ENCODE measurements at regions not wholly inside any gene's neighbourhood (a gene's known extent, or its start where the extent isn't known, plus 50 kb on each side); places are given as distances from the start of the nearest gene placed in this dataset.
A peak's percentile ranks its signal among the peaks of the same experiment; 100 is the strongest.

DNA sequence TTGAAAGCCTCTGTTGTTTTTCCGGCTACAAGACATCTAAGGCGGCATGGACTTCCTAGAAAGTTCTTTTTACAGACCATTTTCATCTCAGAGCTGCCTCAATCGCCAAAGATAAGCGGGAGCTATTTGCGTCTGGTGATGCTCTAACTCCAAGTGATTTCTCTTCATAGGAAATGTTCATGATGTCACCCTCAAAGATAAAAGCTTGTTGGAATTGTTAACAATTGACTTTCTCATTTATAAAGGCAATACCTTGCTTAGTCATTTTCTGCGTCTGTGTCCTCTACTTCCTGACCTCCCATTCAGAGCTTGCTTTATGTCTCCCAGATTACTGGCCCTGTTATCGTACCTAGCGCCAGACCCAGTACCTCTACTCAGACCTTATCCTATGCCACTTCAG is 259.0 kb upstream of the G2E3 start:
- DNase-seq (ENCODE audit: low read depth): no peak

DNA sequence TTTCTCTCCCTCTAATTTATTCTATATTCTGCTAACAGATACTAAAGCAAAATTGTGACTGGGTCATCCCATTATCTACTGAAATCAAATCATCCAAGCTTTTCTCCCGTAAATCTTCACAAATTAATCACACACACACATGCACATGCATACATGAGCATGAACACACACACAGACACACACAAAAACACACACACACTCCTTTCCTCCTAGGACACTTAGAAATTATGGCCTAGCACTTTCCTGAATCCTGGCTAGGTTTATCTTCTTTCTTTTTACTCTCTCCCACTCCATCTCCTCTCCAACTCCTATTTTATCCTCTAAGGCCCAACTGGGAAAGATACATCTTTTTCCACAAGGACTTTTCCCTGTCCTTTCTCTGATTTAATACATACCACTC is 255.6 kb upstream of the G2E3 start:
- no peak for DNase-seq (ENCODE audit: low read depth)

DNA sequence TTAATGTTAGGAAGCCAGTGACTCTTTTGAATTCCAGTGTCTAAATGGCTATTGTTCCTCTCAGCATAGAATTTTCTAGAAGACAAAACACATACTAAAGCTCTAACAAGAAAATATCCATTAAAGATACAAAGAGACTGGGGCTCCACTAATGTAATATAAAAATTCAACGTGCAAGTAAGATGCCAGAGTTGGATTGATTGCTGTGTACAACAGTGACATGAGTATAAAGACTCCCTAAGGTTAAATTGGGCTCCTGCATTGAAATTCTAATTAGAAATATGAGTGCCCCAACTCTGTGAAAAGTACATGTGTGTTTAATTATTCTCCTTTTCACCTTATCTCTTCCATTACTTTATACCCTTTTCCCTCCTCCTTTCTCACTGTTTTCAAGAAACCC is 253.6 kb upstream of the G2E3 start:
- DNase-seq (ENCODE audit: low read depth): no peak

DNA sequence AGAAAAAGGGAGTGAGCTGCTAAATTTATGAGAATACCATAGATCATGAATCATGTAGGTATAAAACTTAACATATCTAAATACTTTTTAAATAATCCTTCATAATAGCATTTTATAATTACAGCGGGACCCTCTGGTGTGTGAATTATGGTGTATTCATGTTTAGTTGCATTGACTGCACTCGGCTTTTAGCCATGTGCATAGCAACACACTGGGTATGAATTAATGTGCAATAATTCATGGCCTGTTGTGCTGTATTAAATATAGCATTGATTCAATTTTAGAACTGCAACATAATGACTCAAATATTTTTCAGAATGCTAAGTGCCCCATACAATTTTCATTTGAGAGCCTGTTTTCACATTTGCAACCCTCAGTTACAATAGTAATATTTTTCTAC is 249.6 kb upstream of the G2E3 start:
- no peak for DNase-seq (ENCODE audit: low read depth)

DNA sequence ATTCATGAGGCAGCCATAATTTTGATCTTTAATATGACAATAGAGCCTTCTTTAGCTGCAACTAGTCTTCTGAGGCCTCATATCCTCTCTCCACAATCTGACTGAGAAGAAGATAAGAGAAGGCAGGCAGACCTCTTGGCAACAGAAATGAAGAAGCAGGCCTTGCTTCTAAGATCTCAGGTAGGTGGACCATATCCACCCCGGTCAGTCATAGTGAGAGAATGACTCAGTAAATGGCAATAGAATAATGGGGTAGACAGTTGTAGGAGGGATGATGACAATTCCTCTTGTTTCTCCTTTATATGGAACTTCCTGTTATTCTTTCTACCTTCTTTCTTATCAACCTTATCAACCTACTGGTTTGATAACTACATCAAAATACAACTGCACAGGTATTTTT is 246.7 kb upstream of the G2E3 start:
- no peak for DNase-seq (ENCODE audit: low read depth)

DNA sequence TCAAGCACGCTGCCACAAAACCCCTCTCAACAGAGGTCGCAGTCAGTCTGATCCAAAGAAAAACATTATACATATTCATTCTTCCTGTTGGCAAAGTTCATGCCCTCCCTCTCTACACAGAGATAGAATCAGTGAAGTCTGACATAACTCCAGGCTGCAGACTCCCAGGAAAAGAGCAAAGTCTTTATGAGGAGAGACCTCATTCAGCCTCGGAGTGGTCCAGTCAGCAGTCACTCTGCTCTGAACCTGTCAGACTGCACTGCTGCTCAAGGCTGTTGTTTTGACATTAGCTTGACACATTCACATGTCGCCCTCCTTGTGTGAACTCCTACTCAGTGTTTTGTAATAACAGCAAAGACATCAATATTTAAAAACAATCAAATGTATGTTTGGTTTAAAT is 241.2 kb upstream of the G2E3 start:
- no peak for DNase-seq (ENCODE audit: low read depth)

DNA sequence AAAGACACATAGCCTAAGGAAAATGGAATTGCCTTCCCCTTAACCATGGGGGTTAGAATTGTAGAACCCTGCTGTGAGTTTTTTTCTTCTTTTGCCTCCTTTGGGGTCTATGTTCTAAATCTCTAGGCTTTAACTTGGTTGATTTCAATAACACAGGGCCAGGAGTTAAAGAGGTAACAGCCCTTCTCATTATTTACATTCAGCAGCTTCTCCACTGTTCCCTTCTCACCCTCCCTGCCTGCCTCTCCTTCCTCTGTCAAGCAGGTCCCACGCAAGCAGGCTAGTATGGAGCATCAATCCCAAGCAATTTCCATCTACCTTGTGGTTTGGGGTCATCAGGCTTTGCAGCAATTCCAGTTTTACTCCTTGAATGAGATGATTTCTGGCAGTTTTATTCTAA is 236.1 kb upstream of the G2E3 start:
- DNase-seq (ENCODE audit: low read depth): no peak

DNA sequence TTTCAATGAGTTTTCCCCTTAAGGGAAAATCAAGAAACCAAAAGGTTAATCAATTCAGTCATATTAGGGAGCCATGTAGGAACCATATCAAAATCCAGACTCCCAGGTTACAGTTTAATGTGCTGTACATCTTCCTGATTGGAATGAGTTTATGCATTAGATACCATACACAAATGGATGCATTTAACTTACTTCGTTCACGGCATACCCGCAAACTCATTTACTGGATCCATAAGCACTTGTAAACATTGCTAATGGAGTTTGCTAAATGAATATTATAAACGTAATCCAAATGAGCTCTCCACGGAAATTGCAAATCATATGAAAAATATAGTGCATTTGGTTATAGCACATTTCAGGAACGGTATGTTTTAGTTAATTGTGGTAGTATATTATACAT is 228.9 kb upstream of the G2E3 start:
- no peak for DNase-seq (ENCODE audit: low read depth)

DNA sequence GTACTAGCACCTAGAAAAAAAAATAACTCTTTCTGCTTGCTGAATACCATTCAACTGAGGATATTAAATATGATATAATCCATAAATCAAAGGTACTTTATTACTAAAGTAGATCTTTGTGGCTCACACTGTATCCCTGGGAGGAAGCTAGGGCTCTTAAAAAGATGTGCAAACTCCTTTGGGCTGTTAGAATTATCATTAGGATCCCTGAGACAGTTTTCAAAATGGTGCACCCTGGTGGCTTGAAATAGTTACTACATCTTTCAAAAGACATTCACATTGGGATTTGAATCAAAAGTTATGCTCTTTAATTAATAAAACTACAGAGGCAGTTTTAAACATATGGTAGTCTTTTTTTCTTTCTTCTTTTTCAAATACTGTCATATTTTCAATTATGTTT is 228.5 kb upstream of the G2E3 start:
- no peak for DNase-seq (ENCODE audit: low read depth)

DNA sequence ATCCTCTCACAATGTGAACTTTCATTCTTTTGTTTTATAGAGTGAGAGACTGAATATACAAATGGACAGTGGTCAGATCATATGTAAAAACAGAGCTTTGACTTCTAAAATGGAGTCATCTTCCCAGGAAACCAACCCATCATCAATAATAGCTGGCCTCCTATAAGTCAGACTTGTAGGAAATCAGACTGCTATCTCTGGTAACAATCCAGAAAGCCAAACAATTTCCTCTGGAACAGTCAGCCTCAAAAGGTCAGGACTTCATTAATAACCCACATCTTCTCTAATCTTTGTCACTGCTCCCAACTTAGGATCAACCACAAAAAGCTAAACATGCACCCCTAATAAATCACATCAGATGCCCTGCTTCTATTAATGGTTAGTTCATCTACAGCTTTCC is 227.9 kb upstream of the G2E3 start:
- no peak for DNase-seq (ENCODE audit: low read depth)

DNA sequence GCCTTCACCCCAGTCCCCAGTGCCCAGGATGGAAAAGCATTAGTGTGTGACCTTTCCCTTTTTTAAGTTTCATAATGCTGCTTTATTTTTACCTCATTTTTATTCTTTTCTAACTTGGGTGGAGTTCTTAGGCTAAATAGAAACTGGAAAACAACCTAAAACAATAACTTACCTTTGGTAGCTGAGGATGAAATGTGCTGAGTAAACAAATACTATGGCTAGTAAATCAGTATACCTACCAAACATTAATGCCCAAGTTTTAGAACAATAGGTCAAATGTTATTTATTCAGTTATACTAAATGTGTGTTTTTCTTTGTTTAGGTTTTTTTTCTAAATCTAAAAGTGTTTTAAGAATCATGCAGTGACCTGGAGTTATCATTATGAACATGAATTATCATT is 226.6 kb upstream of the G2E3 start:
- no peak for DNase-seq (ENCODE audit: low read depth)

DNA sequence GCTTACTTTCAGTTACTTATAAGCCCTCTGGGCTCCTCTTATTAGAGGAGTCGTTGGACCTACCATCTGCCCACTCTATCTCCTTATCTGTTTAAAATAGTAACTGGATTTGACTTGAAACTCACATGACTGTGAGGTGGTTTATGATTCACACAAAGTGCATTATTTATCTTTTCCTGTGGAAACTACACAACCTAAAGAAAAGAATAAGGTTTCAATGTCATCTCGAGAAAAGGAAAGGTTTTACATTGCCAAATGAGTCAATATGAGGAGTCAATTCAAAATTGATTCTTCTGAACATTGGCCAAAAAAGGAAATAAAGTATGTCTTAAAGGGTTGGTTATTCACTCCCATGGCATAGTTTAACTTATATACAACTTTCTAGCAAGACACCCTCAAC is 225.0 kb upstream of the G2E3 start:
- no peak for DNase-seq (ENCODE audit: low read depth)

DNA sequence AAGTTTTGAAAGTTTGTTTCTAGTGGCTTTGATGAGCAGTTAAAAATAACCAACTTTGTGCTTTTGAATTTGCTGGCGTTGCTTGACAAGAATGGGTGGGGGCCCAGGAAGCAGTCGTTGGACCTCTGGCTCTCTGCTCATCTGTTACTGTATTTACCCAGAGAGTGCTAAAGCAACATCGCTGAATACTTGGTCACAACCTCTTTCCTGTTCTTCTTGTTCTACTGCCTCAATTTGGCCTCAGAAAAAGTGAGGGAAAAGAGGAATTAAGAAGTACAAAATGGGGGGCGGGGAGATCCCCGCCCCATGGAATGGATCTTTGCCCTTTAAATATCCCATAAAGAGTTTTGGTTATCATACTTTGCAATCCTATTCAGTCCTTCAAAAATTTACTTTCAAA is 221.5 kb upstream of the G2E3 start:
- DNase-seq (ENCODE audit: low read depth): no peak

DNA sequence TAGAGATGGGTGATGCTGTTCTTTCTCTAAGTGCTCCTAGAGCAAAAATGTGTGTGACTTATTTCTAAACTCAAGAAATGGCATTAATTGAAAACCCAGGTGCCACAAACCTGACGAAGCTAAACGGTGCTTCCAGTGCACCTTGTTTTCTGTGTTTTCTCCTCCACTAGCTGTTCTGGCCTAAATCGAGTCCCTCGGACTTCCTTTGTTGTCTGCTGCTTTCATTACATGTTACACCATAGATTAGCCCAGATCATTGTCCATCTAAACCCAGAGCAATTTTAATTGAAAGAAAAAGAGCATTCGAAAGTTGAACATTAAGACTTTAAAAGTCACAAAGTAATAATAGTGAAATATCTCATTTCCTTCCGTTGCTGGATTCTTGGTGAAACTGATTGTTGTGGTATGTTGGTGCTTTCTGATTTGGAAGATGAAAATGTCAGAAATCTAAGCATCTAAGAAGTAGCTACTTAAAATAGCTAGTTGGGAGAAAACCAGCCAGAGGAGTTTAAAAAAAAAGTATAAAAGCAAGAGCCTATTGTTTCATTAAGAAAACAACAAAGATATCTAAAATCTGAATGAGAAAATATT is 219.6 kb upstream of the G2E3 start:
- DNase-seq (ENCODE audit: low read depth): no peak

DNA sequence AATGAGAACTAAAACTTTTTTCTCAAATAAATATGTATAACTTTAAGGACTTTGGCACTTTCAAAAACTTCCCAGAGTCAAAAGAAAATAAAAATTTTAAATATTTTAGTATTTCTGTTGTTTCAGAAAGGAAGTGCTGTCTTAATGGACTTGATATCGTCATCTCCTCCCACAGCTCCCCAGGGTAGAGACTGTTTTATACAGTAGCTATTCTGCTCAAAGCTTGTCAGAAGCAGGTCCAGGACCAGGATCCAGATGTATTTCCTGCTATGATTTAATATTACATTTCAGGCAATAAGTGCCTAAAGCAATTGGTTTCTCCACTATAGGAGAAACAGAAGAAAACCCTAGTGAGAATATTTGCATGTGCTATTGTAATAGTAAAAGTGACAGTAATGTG is 218.5 kb upstream of the G2E3 start:
- no peak for DNase-seq (ENCODE audit: low read depth)

DNA sequence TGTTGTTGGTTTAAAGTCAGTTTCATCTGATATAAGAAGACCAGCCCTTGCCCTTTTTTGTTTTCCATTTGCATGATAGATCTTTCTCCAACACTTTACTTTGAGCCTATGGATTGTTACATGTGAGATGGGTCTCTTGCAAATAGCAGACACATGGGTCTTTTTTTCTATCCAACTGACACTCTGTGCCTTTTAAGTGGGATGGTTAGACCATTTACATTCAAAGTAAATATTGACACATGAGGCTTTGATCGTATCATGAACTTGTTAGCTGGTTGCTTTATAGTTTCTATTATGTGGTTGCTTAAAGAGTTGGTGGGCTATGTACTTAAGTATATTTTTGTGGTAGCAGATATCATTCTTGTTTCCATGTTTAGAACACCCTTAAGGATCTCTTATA is 213.4 kb upstream of the G2E3 start:
- no peak for DNase-seq (ENCODE audit: low read depth)

DNA sequence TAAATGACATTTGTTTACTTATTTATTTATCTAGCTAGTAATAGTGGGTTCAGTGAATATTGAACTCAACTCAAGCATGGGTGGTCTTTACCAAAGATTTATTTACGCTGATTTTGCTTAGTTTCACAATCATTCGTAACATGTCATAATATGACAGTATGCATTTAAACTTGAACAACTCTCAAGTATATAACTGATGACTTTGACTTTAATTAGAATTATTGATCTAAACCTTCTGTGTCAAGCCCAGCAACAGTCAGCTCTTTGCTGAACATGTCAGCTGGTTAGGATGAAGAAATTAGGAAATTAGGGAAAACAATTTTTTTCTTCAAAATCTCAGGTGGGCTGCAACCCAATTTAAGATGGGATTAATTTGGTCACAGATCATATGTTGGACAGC is 210.5 kb upstream of the G2E3 start:
- DNase-seq (ENCODE audit: low read depth): no peak

DNA sequence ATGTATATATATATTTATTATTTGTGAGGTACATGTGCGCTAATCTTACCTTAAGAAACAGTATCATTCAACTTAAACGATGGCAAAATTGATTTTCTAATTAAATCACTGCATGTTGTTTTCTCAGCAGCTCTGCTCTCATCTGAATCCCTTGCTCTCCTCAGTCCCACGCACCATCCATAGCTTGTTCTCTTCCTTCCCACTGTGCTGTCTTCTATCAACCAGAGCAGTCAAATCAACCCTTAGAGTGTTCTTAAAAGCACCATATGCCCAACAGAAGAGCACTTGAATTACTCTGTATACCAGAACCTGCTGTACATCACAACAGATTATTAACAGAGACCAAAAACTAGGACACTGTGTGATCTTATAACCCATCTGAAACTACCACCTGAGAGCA is 209.4 kb upstream of the G2E3 start:
- no peak for DNase-seq (ENCODE audit: low read depth)

DNA sequence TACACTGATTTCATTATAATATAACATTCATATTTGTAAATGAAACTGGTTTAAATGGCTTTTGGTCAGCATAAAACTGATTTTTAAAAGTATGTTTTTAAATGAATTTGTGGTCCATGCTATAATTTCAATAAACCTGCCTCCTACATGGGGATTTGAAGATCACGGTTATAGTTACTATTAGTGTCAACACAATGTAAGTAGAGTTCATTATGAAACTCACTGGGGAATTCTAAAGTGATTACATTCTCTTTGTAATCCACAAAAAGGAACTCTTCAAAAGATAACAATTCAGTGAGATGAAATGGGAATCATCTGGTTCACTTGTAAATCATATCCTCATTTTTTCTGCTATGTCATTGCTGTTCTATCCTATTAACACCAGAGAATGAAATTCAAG is 204.5 kb upstream of the G2E3 start:
- DNase-seq (ENCODE audit: low read depth): no peak

DNA sequence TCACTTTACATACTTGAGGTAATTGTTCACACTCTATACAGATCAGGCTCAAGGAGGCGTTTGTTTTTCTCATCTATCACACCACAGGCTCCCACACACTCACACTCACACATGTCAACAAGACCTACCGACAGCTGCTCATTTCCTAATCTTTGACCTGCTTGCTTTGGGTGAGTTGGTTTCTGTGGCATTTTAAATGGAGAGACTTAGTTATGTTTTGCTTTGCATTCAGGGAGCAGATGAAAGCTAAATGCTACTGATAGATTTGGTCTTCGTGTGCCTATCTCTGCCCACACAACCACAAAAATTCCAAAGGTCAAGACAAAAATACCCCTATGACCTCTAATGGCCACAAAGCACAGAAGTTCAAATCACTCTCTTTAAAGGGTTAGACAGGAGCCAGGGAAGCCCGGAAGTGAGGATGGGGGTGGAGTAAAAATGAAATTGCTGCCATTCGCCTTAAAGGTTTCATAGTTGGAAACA is 203.5 kb upstream of the G2E3 start:
- peak; percentile 18 for DNase-seq (ENCODE audit: low read depth)

DNA sequence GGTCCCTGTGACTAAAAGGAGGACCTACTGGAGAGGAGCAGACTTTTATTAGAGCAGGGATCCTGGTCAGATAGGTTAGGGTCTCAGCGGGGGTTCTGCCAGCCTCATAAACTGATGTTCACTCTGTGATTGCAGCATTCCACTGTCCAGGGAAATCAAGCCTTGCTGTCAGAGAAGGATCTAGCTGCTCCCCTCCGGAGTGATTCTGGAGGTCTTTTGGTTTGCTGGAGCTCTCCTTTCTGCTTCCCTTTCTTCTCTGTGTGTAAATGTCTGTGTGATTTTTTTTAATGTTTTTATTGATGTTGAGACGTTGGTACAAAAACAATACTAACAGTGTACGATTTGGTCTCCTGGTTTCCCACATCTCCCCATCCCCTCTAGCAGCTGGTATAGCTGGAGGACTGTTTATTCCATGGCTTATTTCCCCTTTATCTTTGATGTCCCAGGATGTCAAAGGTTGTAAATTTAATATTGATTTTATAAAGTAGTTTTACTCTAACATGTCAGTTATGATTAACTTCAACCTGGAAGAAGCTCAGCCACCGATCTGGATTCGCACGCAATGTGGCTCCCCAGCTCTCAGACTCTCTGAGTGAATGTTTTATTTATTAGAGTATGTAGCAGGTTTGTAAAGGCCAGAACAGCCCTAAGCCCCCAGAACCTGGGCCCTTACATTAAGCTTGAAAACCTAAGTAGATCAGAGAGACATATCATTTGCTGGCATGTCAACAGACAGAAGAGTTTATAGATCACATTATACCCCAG is 202.3 kb upstream of the G2E3 start:
- no peak for DNase-seq (ENCODE audit: low read depth)

DNA sequence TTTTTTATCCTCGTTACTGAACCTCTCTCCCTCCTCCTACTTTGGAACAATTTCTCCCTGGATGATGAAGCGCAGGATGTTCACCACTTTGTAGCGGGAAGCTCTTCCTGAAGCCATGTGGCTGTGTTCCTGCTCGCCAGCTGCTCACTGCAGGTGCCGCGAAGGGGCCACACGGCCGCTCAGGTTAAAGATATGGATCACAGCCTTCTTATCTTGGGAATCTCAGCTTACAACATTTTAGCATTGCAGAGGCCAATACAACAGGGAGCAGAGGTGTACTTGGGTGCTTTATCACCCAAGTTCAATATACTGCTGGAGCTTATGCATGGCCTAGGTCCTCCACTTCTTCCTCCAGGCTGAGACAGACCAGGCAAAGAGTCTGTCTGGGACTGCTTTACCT is 201.2 kb upstream of the G2E3 start:
- no peak for DNase-seq (ENCODE audit: low read depth)

DNA sequence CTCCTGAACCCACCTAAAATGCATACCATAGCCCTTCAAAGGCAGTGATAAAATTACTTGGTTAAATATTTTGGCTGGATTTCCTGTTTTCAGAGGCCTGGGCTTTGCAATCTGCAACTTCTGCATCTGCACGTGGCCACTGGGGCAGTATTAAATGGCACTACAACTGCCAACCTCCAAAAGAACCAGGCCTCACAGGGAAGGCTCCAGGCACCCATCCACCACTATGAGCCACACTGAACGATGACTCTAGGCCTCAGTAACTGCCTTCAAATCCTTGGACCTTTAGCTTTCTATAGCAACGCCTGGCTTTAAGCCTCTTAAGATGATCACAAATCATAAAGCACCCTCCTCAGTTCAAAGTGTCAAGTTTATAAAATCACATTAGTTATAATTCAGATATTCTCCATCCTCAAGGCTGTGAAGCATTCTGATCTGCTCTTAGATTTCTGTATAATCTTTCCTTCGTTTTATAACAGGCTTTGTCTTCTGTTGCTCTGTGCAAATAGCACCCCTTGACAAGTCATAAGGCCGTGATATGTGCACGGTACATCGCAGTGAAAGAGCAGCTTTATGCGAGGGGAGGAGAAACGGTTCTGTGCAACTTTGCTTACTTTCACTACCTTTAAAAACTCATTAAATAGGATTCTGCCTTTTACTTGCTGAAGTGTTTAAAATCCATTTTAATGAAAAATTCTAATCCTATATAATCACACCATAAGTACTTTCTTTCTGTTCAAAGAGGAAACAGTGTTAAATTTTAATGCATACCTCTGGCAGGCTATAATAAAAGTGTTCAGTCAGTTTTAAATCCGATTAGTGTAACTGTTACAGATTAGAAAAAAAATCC is 196.4 kb upstream of the G2E3 start:
- DNase-seq (ENCODE audit: low read depth): no peak
